Mesendoderm (in vitro differentiated cells): ENCODE measurements at regions not wholly inside any gene's neighbourhood (a gene's known extent, or its start where the extent isn't known, plus 50 kb on each side); places are given as distances from the start of the nearest gene placed in this dataset.
"Not testable (repeated sequence)": the region's sequence is repeated elsewhere in the genome, so short reads cannot be mapped to it uniquely, and the experiment has no call there.

Experiments used
- DNase-seq: peaks from one replicate; pipeline ENCODE4 v3.0.0; 2013
- H2AK5ac ChIP-seq: 2 replicates; pipeline ENCODE4 v1.6.1; 2013; ENCODE audit warnings: low read length, inconsistent platforms
- H2BK120ac ChIP-seq: 2 replicates; pipeline ENCODE4 v1.6.1; 2013; ENCODE audit warnings: low read depth, mild to moderate bottlenecking, low read length, moderate library complexity, mixed read lengths
- H2BK15ac ChIP-seq: replicated peaks from 2 replicates; pipeline ENCODE4 v1.6.1; 2013; ENCODE audit warnings: low read depth, mild to moderate bottlenecking, moderate library complexity
- H2BK5ac ChIP-seq: 2 replicates; pipeline ENCODE4 v1.6.1; 2013; ENCODE audit warnings: low read length, inconsistent platforms
- H3K18ac ChIP-seq: 2 replicates; pipeline ENCODE4 v1.6.1; 2013; ENCODE audit warnings: mild to moderate bottlenecking, low read length, mixed read lengths
- H3K23ac ChIP-seq: one replicate; pipeline ENCODE4 v1.6.1; 2013; ENCODE audit warnings: low read length
- H3K27ac ChIP-seq: 2 replicates; pipeline ENCODE4 v1.5.1; 2013; ENCODE audit warnings: low read depth, mild to moderate bottlenecking, inconsistent platforms, low read length, moderate library complexity
- H3K27me3 ChIP-seq: 2 replicates; pipeline ENCODE4 v1.6.1; 2013; ENCODE audit warnings: low read length, control low read depth, mild to moderate bottlenecking, inconsistent platforms; ENCODE audit not compliant: insufficient read depth, poor library complexity
- H3K36me3 ChIP-seq: 2 replicates; pipeline ENCODE4 v1.6.1; 2013; ENCODE audit warnings: low read length, inconsistent platforms; ENCODE audit not compliant: control insufficient read depth, insufficient read depth
- H3K4ac ChIP-seq: one replicate; pipeline ENCODE4 v1.6.1; 2013; ENCODE audit warnings: low read depth, mild to moderate bottlenecking, low read length, moderate library complexity
- H3K4me1 ChIP-seq: 2 replicates; pipeline ENCODE4 v1.6.1; 2013; ENCODE audit warnings: low read depth, low read length, inconsistent platforms; ENCODE audit not compliant: control insufficient read depth
- H3K4me2 ChIP-seq: 2 replicates; pipeline ENCODE4 v1.6.1; 2013; ENCODE audit warnings: low read length
- H3K4me3 ChIP-seq: 2 replicates; pipeline ENCODE4 v1.5.1; 2013; ENCODE audit warnings: mild to moderate bottlenecking, low read length
- H3K56ac ChIP-seq: one replicate; pipeline ENCODE4 v1.6.1; 2013; ENCODE audit warnings: low read length
- H3K79me1 ChIP-seq: 2 replicates; pipeline ENCODE4 v1.6.1; 2013; ENCODE audit warnings: low read length, inconsistent platforms
- H3K79me2 ChIP-seq: 2 replicates; pipeline ENCODE4 v1.6.1; 2013; ENCODE audit warnings: mild to moderate bottlenecking, low read length; ENCODE audit not compliant: control insufficient read depth, insufficient read depth
- H3K9ac ChIP-seq: 2 replicates; pipeline ENCODE4 v1.6.1; 2013; ENCODE audit warnings: low read length, inconsistent platforms
- H4K5ac ChIP-seq: one replicate; pipeline ENCODE4 v1.6.1; 2013; ENCODE audit warnings: low read length
- H4K8ac ChIP-seq: one replicate; pipeline ENCODE4 v1.6.1; 2013; ENCODE audit warnings: low read depth, mild to moderate bottlenecking, control low read depth, low read length, moderate library complexity
- WGBS: extraction: QIAGEN DNeasy Blood & Tissue Kit; methylation state at CpG from one replicate; pipeline ENCODE4 v1.1.7; 2013; ENCODE audit warnings: low lambda C conversion rate, missing lambda C conversion rate; ENCODE audit not compliant: insufficient coverage; ENCODE audit errors: extremely low coverage; 5-methylcytosine and 5-hydroxymethylcytosine counted together

- 100% methylated on average over 1 of the region's 15 CpGs for WGBS
- DNase-seq: no peak
- H3K4me3 ChIP-seq: no peak overlapping the region
Measured at GRCh38 chr1:229862017-229862774, 204.8 kb upstream of the GALNT2 start.

GRCh38 chr1:229863651-229864545 is 203.1 kb upstream of the GALNT2 start:
- H3K23ac ChIP-seq: no peak overlapping the region
- no peak for DNase-seq
- no peak overlapping the region for H2AK5ac ChIP-seq
- H3K4me3 ChIP-seq: no peak overlapping the region
- no peaks in the 10 kb centered on the region for H3K36me3 ChIP-seq
- no peak overlapping the region for H3K9ac ChIP-seq
- H3K79me1 ChIP-seq: no peaks in the 10 kb centered on the region
- no peaks in the 10 kb centered on the region for H3K4me1 ChIP-seq
- no CpG with 5 or more reads among the region's 16 CpGs for WGBS
- no peak overlapping the region for H4K5ac ChIP-seq
- no peak overlapping the region for H3K56ac ChIP-seq
- no peak overlapping the region for H3K18ac ChIP-seq
- H2BK15ac ChIP-seq: no peak overlapping the region
- H2BK120ac ChIP-seq: no peak overlapping the region
- no peak overlapping the region for H3K4ac ChIP-seq
- H3K27ac ChIP-seq: no peak overlapping the region
- H3K79me2 ChIP-seq: no peaks in the 10 kb centered on the region
- no peak overlapping the region for H2BK5ac ChIP-seq
- H4K8ac ChIP-seq: no peak overlapping the region
- no peaks in the 10 kb centered on the region for H3K27me3 ChIP-seq
- H3K4me2 ChIP-seq: no peak overlapping the region

More at GRCh38 chr1:229862017-229862774, 204.8 kb upstream of the GALNT2 start:
- Histone ChIP-seq H2BK5ac (no peak overlapping the region), H3K79me1 (no peaks in the 10 kb centered on the region), H3K79me2 (no peaks in the 10 kb centered on the region), H2BK120ac (no peak overlapping the region), H3K4ac (no peak overlapping the region), H3K23ac (no peak overlapping the region), H3K56ac (no peak overlapping the region), H3K18ac (no peak overlapping the region), H3K4me1 (no peaks in the 10 kb centered on the region), H3K9ac (no peak overlapping the region), H3K36me3 (no peaks in the 10 kb centered on the region), H4K8ac (no peak overlapping the region), H3K4me2 (no peak overlapping the region), H2AK5ac (no peak overlapping the region), H2BK15ac (no peak overlapping the region), H3K27me3 (no peaks in the 10 kb centered on the region), H3K27ac (no peak overlapping the region), H4K5ac (no peak overlapping the region)

- Histone ChIP-seq H3K36me3 (no peaks in the 10 kb centered on the region), H3K23ac (no peak overlapping the region), H3K56ac (no peak overlapping the region), H3K79me1 (no peaks in the 10 kb centered on the region), H3K4me1 (no peaks in the 10 kb centered on the region), H2AK5ac (no peak overlapping the region), H3K4me2 (no peak overlapping the region), H3K4me3 (no peak overlapping the region), H3K27ac (no peak overlapping the region), H3K18ac (no peak overlapping the region), H2BK120ac (no peak overlapping the region), H4K5ac (no peak overlapping the region), H3K79me2 (no peaks in the 10 kb centered on the region), H2BK15ac (no peak overlapping the region), H3K4ac (no peak overlapping the region), H3K9ac (no peak overlapping the region), H3K27me3 (no peaks in the 10 kb centered on the region), H4K8ac (no peak overlapping the region), H2BK5ac (no peak overlapping the region)
- WGBS: no CpG with 5 or more reads among the region's 15 CpGs
- no peak for DNase-seq
Measured at GRCh38 chr1:229864686-229865230, 202.3 kb upstream of the GALNT2 start.

GRCh38 chr1:229865321-229865720 is 201.7 kb upstream of the GALNT2 start:
- not testable (repeated sequence) for H3K56ac ChIP-seq, H2BK120ac ChIP-seq, H4K8ac ChIP-seq, H2BK5ac ChIP-seq, H3K18ac ChIP-seq, DNase-seq, H4K5ac ChIP-seq, H3K4me2 ChIP-seq, H3K4me3 ChIP-seq, H3K23ac ChIP-seq, H3K27me3 ChIP-seq, H3K36me3 ChIP-seq, H3K79me2 ChIP-seq, H2AK5ac ChIP-seq, H3K27ac ChIP-seq, H3K4me1 ChIP-seq, H2BK15ac ChIP-seq, H3K79me1 ChIP-seq, H3K4ac ChIP-seq, H3K9ac ChIP-seq
- WGBS: no CpG with 5 or more reads among the region's 32 CpGs

GRCh38 chr1:229867726-229868125 is 199.3 kb upstream of the GALNT2 start:
- DNase-seq: no peak
- Histone ChIP-seq H3K79me2 (no peaks in the 10 kb centered on the region), H3K27ac (no peak overlapping the region), H3K79me1 (no peaks in the 10 kb centered on the region), H2BK15ac (no peak overlapping the region), H3K56ac (no peak overlapping the region), H3K4me1 (no peaks in the 10 kb centered on the region), H2BK5ac (no peak overlapping the region), H4K5ac (no peak overlapping the region), H3K4me2 (no peak overlapping the region), H2AK5ac (no peak overlapping the region), H3K18ac (no peak overlapping the region), H3K36me3 (no peaks in the 10 kb centered on the region), H3K4me3 (no peak overlapping the region), H3K4ac (no peak overlapping the region), H3K9ac (no peak overlapping the region), H3K23ac (no peak overlapping the region), H2BK120ac (no peak overlapping the region), H4K8ac (no peak overlapping the region), H3K27me3 (no peaks in the 10 kb centered on the region)
- WGBS: no CpG with 5 or more reads among the region's 3 CpGs
